ENCODE measurements at regions not wholly inside any gene's neighbourhood (a gene's known extent, or its start where the extent isn't known, plus 50 kb on each side); places are given as distances from the start of the nearest gene placed in this dataset.

GRCh38 chr1:199279872-199280645 lies 641.2 kb downstream of the PTPRC start (continued):
- TF ChIP-seq, protein P1, sequence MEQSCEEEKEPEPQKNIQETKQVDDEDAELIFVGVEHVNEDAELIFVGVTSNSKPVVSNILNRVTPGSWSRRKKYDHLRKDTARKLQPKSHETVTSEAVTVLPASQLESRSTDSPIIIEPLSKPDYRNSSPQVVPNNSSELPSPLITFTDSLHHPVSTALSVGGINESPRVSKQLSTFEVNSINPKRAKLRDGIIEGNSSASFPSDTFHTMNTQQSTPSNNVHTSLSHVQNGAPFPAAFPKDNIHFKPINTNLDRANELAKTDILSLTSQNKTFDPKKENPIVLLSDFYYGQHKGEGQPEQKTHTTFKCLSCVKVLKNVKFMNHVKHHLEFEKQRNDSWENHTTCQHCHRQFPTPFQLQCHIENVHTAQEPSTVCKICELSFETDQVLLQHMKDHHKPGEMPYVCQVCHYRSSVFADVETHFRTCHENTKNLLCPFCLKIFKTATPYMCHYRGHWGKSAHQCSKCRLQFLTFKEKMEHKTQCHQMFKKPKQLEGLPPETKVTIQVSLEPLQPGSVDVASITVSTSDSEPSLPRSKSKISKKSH (CRISPR knock-in tag; IDR thresholded peaks at IDR 0.05; ENCODE audit: borderline replicate concordance): no peak
- no peak for TF ChIP-seq SMAD3 (CRISPR knock-in tag; IDR thresholded peaks at IDR 0.05)
- TF ChIP-seq TRAFD1 (CRISPR knock-in tag; IDR thresholded peaks at IDR 0.05; ENCODE audit: borderline replicate concordance): no peak
- TF ChIP-seq MLX (CRISPR knock-in tag; IDR thresholded peaks at IDR 0.05): no peak

DNA sequence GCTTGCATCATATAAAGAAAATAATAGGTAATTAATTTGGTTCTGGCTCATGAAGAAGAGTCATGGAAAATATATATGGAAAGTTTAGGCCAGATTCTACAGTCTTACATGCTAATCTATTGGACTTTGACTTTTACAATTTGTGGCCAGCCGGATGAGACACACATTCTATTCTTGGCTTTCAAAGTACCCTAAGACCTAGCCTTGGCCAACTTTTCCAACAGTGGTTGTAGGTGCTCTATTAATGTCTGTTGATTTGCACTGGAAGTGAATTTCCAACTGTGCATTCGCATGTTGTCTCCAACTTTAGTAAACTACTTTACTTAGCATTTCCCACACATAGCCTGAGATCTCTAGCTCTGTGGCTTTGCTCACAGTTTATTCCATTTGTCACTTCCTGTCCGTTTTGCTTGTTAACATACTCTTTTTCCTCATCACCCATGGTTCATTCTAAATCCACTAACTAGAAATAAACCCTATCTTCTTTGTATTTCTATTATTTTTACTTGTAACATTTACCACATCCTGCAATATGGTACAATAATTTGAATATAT lies 644.0 kb downstream of the PTPRC start:
- no peaks in the 10 kb centered on the region for H4K20me1 ChIP-seq (ENCODE audit: insufficient read depth, low read length)
- POLR2A ChIA-PET: no interaction called here
- in situ Hi-C loops (cut with HindIII; ENCODE audit: extremely low pct_ligation_motif_present, low pct_unique_long_range_greater_than_20kb): no loop called here
- WGBS (ENCODE audit: low lambda C conversion rate): 0% methylated on average over 3 of the region's 3 CpGs
- FAIRE-seq (no peak), DNase-seq (ENCODE audit: low spot score) (no peak), ATAC-seq (no peak)
- H3K9ac ChIP-seq (ENCODE audit: insufficient read depth, low read depth, low read length): no peak overlapping the region
- CTCF ChIA-PET (ENCODE audit: low intra/inter-chr PET ratio, low total read pairs): no interaction called here
- BruUV-seq (replicated peaks): no TSS peak
- TF ChIP-seq ZNF496 (CRISPR knock-in tag; IDR thresholded peaks at IDR 0.05; ENCODE audit: insufficient replicate concordance) (no peak), ETV6 (CRISPR knock-in tag; conservative IDR thresholded peaks at IDR 0.05) (no peak), ZNF839 (CRISPR knock-in tag; IDR thresholded peaks at IDR 0.05; ENCODE audit: borderline replicate concordance) (no peak)
- TF ChIP-seq, protein P2, sequence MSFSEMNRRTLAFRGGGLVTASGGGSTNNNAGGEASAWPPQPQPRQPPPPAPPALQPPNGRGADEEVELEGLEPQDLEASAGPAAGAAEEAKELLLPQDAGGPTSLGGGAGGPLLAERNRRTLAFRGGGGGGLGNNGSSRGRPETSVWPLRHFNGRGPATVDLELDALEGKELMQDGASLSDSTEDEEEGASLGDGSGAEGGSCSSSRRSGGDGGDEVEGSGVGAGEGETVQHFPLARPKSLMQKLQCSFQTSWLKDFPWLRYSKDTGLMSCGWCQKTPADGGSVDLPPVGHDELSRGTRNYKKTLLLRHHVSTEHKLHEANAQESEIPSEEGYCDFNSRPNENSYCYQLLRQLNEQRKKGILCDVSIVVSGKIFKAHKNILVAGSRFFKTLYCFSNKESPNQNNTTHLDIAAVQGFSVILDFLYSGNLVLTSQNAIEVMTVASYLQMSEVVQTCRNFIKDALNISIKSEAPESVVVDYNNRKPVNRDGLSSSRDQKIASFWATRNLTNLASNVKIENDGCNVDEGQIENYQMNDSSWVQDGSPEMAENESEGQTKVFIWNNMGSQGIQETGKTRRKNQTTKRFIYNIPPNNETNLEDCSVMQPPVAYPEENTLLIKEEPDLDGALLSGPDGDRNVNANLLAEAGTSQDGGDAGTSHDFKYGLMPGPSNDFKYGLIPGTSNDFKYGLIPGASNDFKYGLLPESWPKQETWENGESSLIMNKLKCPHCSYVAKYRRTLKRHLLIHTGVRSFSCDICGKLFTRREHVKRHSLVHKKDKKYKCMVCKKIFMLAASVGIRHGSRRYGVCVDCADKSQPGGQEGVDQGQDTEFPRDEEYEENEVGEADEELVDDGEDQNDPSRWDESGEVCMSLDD (CRISPR knock-in tag; IDR thresholded peaks at IDR 0.05; ENCODE audit: borderline replicate concordance): no peak
- no peaks in the 10 kb centered on the region for H3K79me2 ChIP-seq (ENCODE audit: insufficient read depth, low read length)
- H3K27me3 ChIP-seq (ENCODE audit: control insufficient read depth in 1 of 2, insufficient read depth in 2 of 2, low read length in 2 of 2): no peaks in the 10 kb centered on the region
- no peaks in the 10 kb centered on the region for H3K36me3 ChIP-seq (replicated peaks in 1 of 2; ENCODE audit: control insufficient read depth in 1 of 2, insufficient read depth in 2 of 2, low read length in 2 of 2)
- no peak overlapping the region for H3K4me3 ChIP-seq (replicated peaks in 1 of 3; ENCODE audit: insufficient read depth in 1 of 3, low read depth in 2 of 3, low read length in 3 of 3)
- no peak overlapping the region for H2AFZ ChIP-seq (ENCODE audit: low read length)
- intact Hi-C loops (cut with micrococcal nuclease; ENCODE audit: unreplicated experiment): no loop called here
- H3K9me3 ChIP-seq (ENCODE audit: low read length): 0 out of 2 replicates have a peak, but pooled peaks cover 2% of the 10 kb centered on the region
- H3K27ac ChIP-seq (ENCODE audit: extremely low read length, insufficient read depth, low read length): no peak overlapping the region
- H3K4me2 ChIP-seq (ENCODE audit: low read depth, low read length): no peak overlapping the region
- no peaks in the 10 kb centered on the region for H3K4me1 ChIP-seq (ENCODE audit: insufficient read depth, low read length)
